NB4 (cell line): ENCODE measurements at regions not wholly inside any gene's neighbourhood (a gene's known extent, or its start where the extent isn't known, plus 50 kb on each side); places are given as distances from the start of the nearest gene placed in this dataset.

ENCODE experiments used
- DNase-seq: peaks from one replicate; pipeline ENCODE4 v3.0.0; 2010; ENCODE audit warnings: low read depth
- H3K4me3 ChIP-seq: one replicate; pipeline ENCODE4 v1.5.1; 2011; ENCODE audit warnings: mild to moderate bottlenecking, low read depth, low read length, moderate library complexity
- MYC ChIP-seq: IDR thresholded peaks from 2 replicates; pipeline ENCODE4 v1.6.1; 2011; ENCODE audit warnings: low read depth, low read length
- POLR2A ChIP-seq: IDR thresholded peaks from 2 replicates; pipeline ENCODE4 v1.6.1; 2011; ENCODE audit warnings: mild to moderate bottlenecking; ENCODE audit not compliant: insufficient read length; ENCODE audit errors: extremely low read depth
- TF ChIP-seq, protein P1 (sequence below): IDR thresholded peaks from 2 replicates; pipeline ENCODE4 v1.6.1; 2011; ENCODE audit warnings: low read depth, low read length
- TF ChIP-seq, protein P2 (sequence below): IDR thresholded peaks from one replicate; pipeline ENCODE4 v1.5.1; 2012; ENCODE audit warnings: low read depth, low read length

DNA sequence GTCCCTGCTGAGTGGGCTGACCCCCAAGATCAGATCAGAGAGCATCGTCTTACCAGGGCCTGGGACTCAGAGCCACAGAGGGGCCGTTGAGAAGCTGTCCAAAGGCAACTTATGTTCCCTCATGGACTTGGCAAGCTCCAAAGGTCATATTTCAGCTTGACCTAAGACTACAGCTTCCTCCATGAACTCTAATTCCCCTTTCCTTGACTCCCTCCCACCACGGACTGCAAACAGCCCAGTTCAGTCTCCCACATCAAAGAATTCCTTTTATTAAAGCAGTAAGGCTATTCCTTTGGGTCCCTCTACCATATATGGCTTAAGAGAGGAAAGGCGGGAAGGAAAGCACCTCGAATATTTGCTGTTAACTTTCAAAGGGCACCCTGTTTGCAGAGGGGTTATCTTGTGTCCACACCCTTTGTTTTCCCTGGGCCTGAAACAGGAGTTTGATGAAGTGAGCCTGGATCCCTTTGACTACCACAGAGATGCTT, 146.1 kb upstream of the THBS1 start:
- TF ChIP-seq, protein P1, sequence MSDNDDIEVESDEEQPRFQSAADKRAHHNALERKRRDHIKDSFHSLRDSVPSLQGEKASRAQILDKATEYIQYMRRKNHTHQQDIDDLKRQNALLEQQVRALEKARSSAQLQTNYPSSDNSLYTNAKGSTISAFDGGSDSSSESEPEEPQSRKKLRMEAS, result no peak
- TF ChIP-seq POLR2A (no peak), MYC (no peak)
- TF ChIP-seq, protein P2, sequence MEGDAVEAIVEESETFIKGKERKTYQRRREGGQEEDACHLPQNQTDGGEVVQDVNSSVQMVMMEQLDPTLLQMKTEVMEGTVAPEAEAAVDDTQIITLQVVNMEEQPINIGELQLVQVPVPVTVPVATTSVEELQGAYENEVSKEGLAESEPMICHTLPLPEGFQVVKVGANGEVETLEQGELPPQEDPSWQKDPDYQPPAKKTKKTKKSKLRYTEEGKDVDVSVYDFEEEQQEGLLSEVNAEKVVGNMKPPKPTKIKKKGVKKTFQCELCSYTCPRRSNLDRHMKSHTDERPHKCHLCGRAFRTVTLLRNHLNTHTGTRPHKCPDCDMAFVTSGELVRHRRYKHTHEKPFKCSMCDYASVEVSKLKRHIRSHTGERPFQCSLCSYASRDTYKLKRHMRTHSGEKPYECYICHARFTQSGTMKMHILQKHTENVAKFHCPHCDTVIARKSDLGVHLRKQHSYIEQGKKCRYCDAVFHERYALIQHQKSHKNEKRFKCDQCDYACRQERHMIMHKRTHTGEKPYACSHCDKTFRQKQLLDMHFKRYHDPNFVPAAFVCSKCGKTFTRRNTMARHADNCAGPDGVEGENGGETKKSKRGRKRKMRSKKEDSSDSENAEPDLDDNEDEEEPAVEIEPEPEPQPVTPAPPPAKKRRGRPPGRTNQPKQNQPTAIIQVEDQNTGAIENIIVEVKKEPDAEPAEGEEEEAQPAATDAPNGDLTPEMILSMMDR, result no peak
- DNase-seq, result no peak

DNA sequence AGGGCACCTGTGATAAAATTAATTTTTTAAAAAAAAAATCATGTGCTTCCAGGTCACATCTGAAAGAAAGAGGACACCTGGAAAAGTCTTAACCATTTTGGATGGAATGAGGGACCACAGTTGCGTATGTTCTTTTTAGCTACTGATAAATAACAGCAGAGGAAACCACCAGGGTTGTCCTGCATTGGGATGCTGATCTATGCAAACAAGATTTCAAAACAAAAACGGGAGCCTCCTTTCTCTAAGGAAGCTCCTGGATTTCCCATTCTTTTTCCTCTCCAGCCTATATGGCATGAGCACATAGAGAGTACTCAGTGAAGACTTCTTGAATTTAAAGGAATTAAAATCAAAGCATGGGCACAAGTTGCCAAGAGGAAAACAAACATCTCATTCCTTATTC, 145.6 kb upstream of the THBS1 start:
- TF ChIP-seq, protein P2, result no peak
- no peak for TF ChIP-seq MYC
- TF ChIP-seq, protein P1, result no peak
- H3K4me3 ChIP-seq, result no peak overlapping the region

More for the DNA sequence above, 146.1 kb upstream of the THBS1 start:
- H3K4me3 ChIP-seq, result no peak overlapping the region

DNA sequence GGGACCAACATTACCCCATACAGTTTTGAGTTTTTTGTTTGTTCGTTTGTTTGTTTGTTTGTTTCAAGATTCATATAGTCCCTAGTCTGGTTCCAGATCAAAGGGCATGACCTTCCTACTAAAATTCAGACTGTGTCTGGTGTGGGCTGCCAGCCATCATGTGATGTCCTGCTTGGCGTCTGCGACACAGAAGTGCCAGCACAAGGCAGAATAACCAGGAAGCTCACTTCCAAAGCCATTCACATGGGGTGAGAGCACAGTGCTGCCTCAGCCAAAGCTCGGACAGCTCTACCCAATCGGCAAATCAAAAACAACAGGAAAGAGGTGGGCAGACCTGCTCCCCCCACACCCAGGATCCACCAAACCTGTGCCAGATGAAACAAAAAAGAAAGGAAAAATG, 142.6 kb upstream of the THBS1 start:
- no peak overlapping the region for H3K4me3 ChIP-seq
- no peak for TF ChIP-seq MYC
- TF ChIP-seq, protein P2, result no peak
- TF ChIP-seq, protein P1, result no peak
- TF ChIP-seq POLR2A, result no peak
- DNase-seq, result no peak

More for the DNA sequence above, 145.6 kb upstream of the THBS1 start:
- no peak for DNase-seq

DNA sequence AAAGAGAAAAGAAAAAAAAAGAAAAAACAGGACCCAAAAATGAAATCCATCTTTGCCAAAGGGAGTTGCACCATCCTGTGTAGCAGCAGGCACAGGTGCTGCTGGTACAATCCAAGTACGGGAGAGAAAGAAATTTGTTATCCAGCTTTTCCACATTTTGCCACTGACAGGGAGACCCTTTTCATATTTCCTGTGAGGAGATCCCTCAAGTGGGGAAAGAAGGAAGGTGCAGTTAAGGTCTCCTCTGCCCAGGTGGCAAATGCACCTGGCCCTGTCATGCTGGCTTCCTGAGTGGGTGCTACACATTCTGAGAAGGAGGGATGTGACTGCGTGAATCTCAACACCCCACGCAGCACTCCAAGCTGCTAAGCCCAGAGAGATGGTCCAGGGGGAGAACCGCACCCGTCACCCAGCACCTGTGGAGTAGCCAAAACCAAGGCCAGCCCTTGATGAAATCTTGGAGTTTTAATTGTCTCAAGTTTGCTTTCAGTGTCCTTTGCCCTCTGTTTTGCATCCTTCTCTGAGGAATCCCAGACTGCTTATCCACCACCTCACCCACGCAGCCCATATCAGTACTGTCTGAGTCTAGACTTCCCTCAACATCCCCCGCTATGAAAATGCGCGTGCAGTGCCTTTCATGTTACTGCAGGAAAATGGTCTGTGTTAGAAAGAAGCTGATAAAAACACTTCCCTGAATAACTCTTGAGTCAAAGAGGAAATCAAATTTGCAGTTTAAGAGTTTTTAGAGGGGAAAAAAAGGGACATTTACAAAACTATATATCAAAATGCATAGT, 141.9 kb upstream of the THBS1 start:
- TF ChIP-seq, protein P1, result no peak
- TF ChIP-seq POLR2A, result no peak
- TF ChIP-seq, protein P2, result no peak
- no peak for TF ChIP-seq MYC
- no peak overlapping the region for H3K4me3 ChIP-seq
- no peak for DNase-seq

DNA sequence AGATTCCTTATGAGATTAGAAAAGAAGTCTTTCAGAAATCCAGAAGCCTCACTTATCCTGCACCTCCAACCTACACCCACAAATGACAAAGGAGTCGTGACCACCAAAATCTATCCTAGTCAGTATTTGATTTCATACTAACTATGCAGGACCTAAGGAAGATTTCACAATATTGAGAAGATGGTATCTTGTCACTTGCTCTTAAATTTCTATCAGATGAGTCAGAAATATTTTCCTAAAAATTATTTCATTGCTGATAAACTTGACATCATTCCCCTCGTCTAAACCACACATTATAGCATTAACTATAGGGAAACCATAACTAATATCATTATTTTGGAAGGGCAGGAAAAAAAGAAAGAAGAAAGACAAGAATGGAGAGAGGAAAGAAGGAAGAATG, 138.0 kb upstream of the THBS1 start:
- H3K4me3 ChIP-seq, result no peak overlapping the region
- TF ChIP-seq, protein P2, result no peak
- TF ChIP-seq, protein P1, result no peak
- TF ChIP-seq MYC (no peak), POLR2A (no peak)
- DNase-seq, result no peak
